HepG2 (cell line): ENCODE measurements at regions not wholly inside any gene's neighbourhood (a gene's known extent, or its start where the extent isn't known, plus 50 kb on each side); places are given as distances from the start of the nearest gene placed in this dataset.

Source experiments
- ATAC-seq: fragments of 200-7000 bp; cut with Tn5 transposase; 3 replicates; pipeline ENCODE4 v1.9.1; 2020; ENCODE audit warnings: mild to moderate bottlenecking, moderate library complexity
- BruUV-seq: library from RNA; stranded (reverse); fragments of 400-500 nt; replicated peaks from 2 replicates; lab custom pipeline; 2021; lab: Mats Ljungman, UMichigan
- CTCF ChIA-PET: fragments of 300-600 bp; formaldehyde crosslinking; extraction: SDS; loops from one replicate; lab custom pipeline; 2021; ENCODE audit warnings: low total read pairs, inconsistent platforms, low intra/inter-chr PET ratio; lab: Yijun Ruan, JAX
- POLR2A ChIA-PET: fragments of 350-600 bp; sonication (Branson Sonifier 250); formaldehyde crosslinking; loops from one replicate; lab custom pipeline; 2020; ENCODE audit warnings: antibody characterized with exemption, inconsistent platforms; lab: Yijun Ruan, JAX
- DNase-seq: peaks from one replicate; pipeline ENCODE4 v3.0.0-alpha.2; 2015; ENCODE audit warnings: low spot score
- FAIRE-seq: peaks from 3 replicates; lab custom pipeline; 2011; peaks lifted over from hg19 to GRCh38; lab: Jason Lieb, UNC
- H2AFZ ChIP-seq: one replicate; pipeline ENCODE4 v1.6.1; 2011; ENCODE audit warnings: low read length, inconsistent platforms
- H3K27ac ChIP-seq: fragments of 300-600 bp; 3 replicates; pipeline ENCODE4 v1.8.0; 2011; ENCODE audit warnings: mixed run types, mild to moderate bottlenecking, mixed read lengths, low read length, inconsistent platforms; ENCODE audit not compliant: insufficient read depth; ENCODE audit errors: extremely low read length
- H3K27me3 ChIP-seq, 2 experiments: fragments of 200-600 bp in 1 of 2; 2 replicates in 1 of 2; 3 replicates in 1 of 2; pipeline versions ENCODE4 v1.6.0 to v1.8.0; 2011; ENCODE audit warnings: low read length in 2 of 2, mild to moderate bottlenecking in 2 of 2, moderate library complexity in 2 of 2, inconsistent platforms in 1 of 2; ENCODE audit not compliant: insufficient read depth in 2 of 2, control insufficient read depth in 1 of 2
- H3K36me3 ChIP-seq, 2 experiments: fragments of 200-600 bp in 1 of 2; replicated peaks in 1 of 2; 2 replicates in 1 of 2; 3 replicates in 1 of 2; pipeline versions ENCODE4 v1.5.1 to v1.8.0; 2011; ENCODE audit warnings: low read length in 2 of 2, inconsistent platforms in 1 of 2; ENCODE audit not compliant: insufficient read depth in 2 of 2, control insufficient read depth in 1 of 2
- H3K4me1 ChIP-seq: 2 replicates; pipeline ENCODE4 v1.5.1; 2012; ENCODE audit warnings: low read length, inconsistent platforms; ENCODE audit not compliant: insufficient read depth
- H3K4me2 ChIP-seq: 2 replicates; pipeline ENCODE4 v1.6.0; 2011; ENCODE audit warnings: low read depth, low read length, inconsistent platforms
- H3K4me3 ChIP-seq, 3 experiments: fragments of 200-600 bp in 1 of 3; sonication (generic), shearing (Covaris generic) in 1 of 3; replicated peaks in 1 of 3; 2 replicates each; pipeline ENCODE4 v1.5.1; 2011 to 2016; ENCODE audit warnings: low read length in 3 of 3, inconsistent platforms in 2 of 3, low read depth in 2 of 3, mild to moderate bottlenecking in 2 of 3, control low read depth in 1 of 3, mixed read lengths in 1 of 3; ENCODE audit not compliant: insufficient read depth in 1 of 3
- H3K79me2 ChIP-seq: one replicate; pipeline ENCODE4 v1.6.1; 2011; ENCODE audit warnings: low read length, inconsistent platforms; ENCODE audit not compliant: insufficient read depth
- H3K9ac ChIP-seq: 2 replicates; pipeline ENCODE4 v1.6.0; 2011; ENCODE audit warnings: mild to moderate bottlenecking, low read depth, low read length, inconsistent platforms; ENCODE audit not compliant: insufficient read depth
- H3K9me3 ChIP-seq: 2 replicates; pipeline ENCODE4 v1.5.1; 2012; ENCODE audit warnings: mild to moderate bottlenecking, low read length
- H4K20me1 ChIP-seq: 2 replicates; pipeline ENCODE4 v1.6.0; 2011; ENCODE audit warnings: inconsistent platforms, mild to moderate bottlenecking, low read length, moderate library complexity; ENCODE audit not compliant: insufficient read depth
- CREBL2 ChIP-seq: sonication (generic); formaldehyde crosslinking; IDR thresholded peaks from 2 replicates; pipeline ENCODE4 v1.8.1; 2023; ENCODE audit warnings: missing genetic modification reagents, mild to moderate bottlenecking, borderline replicate concordance
- HMGXB3 ChIP-seq: sonication (generic); formaldehyde crosslinking; IDR thresholded peaks from 2 replicates; pipeline ENCODE4 v1.4.0; 2020; ENCODE audit warnings: missing genetic modification reagents, borderline replicate concordance
- KLF16 ChIP-seq, 2 experiments: sonication (generic) in 1 of 2; formaldehyde crosslinking in 1 of 2; IDR thresholded peaks; 2 replicates each; pipeline versions ENCODE4 v1.6.1 to v1.8.0; 2016 to 2023; ENCODE audit warnings: missing genetic modification reagents in 2 of 2, missing compliant biosample characterization in 1 of 2
- MBD4 ChIP-seq: IDR thresholded peaks from 2 replicates; pipeline ENCODE4 v1.6.1; 2012; ENCODE audit warnings: low read length, inconsistent platforms, borderline replicate concordance
- SMC3 ChIP-seq: IDR thresholded peaks from 2 replicates; pipeline ENCODE4 v1.6.1; 2011; ENCODE audit warnings: low read length, improper control_type of control experiment
- SRSF1 ChIP-seq: fragments of 200-400 bp; formaldehyde crosslinking; optimal IDR thresholded peaks from 2 replicates; pipeline ENCODE3; 2017; ENCODE audit warnings: mild to moderate bottlenecking, low read depth, low read length, moderate library complexity
- ZNF30 ChIP-seq: sonication (generic); formaldehyde crosslinking; IDR thresholded peaks from 2 replicates; pipeline ENCODE4 v1.5.0; 2020; ENCODE audit warnings: mild to moderate bottlenecking, missing genetic modification reagents
- ZNF766 ChIP-seq: sonication (generic); formaldehyde crosslinking; IDR thresholded peaks from 2 replicates; pipeline ENCODE4 v1.5.0; 2020; ENCODE audit warnings: missing genetic modification reagents, borderline replicate concordance
- WGBS: methylation state at CpG from one replicate; pipeline ENCODE4 v1.1.6; 2017; ENCODE audit warnings: low lambda C conversion rate; 5-methylcytosine and 5-hydroxymethylcytosine counted together
- in situ Hi-C: cut with HindIII; loops from 2 replicates; pipeline ENCODE4 v1.10.0; 2017; ENCODE audit warnings: low pct_unique_long_range_greater_than_20kb; ENCODE audit not compliant: extremely low pct_ligation_motif_present
- intact Hi-C: fragments of 100-400 bp; cut with micrococcal nuclease; formaldehyde crosslinking; loops from one replicate; pipeline ENCODE4 v1.10.0; 2022; ENCODE audit not compliant: unreplicated experiment

GRCh38 chr6:15927531-15928225 lies 201.2 kb upstream of the MYLIP start:
- FAIRE-seq (no peak), DNase-seq (no peak), ATAC-seq (no peak)
- no peaks in the 10 kb centered on the region for H3K4me1 ChIP-seq
- H4K20me1 ChIP-seq: no peaks in the 10 kb centered on the region
- H3K9ac ChIP-seq: no peak overlapping the region
- no peak overlapping the region for H3K4me2 ChIP-seq
- H3K9me3 ChIP-seq: no peaks in the 10 kb centered on the region
- H2AFZ ChIP-seq: no peak overlapping the region
- TF ChIP-seq KLF16 (CRISPR knock-in tag; IDR thresholded peaks at IDR 0.05) (no peak), MBD4 (no peak), CREBL2 (CRISPR knock-in tag) (no peak), SRSF1 (no peak), ZNF30 (CRISPR knock-in tag) (no peak), HMGXB3 (CRISPR knock-in tag) (no peak), SMC3 (no peak), ZNF766 (no peak)
- intact Hi-C loops (no loop called here), in situ Hi-C loops (no loop called here)
- H3K27ac ChIP-seq: no peak overlapping the region
- ChIA-PET CTCF (no interaction called here), POLR2A (no interaction called here)
- H3K36me3 ChIP-seq: no peaks in the 10 kb centered on the region
- 32% methylated on average over 2 of the region's 2 CpGs for WGBS
- H3K4me3 ChIP-seq: no peak overlapping the region
- peaks cover 0 to 3% of the 10 kb centered on the region in 2 experiments; a peak in 2 of 5 replicates for H3K27me3 ChIP-seq
- no peaks in the 10 kb centered on the region for H3K79me2 ChIP-seq
- no TSS peak for BruUV-seq
